HG03039 (cell line): ENCODE measurements at regions not wholly inside any gene's neighbourhood (a gene's known extent, or its start where the extent isn't known, plus 50 kb on each side); places are given as distances from the start of the nearest gene placed in this dataset.
"Not testable (repeated sequence)": the region's sequence is repeated elsewhere in the genome, so short reads cannot be mapped to it uniquely, and the experiment has no call there.

Experiments used
- ATAC-seq: cut with Tn5 transposase; IDR thresholded peaks from one replicate; pipeline ENCODE4 v1.9.1; 2021; ENCODE audit warnings: mild to moderate bottlenecking, moderate library complexity; ENCODE audit not compliant: unreplicated experiment

DNA sequence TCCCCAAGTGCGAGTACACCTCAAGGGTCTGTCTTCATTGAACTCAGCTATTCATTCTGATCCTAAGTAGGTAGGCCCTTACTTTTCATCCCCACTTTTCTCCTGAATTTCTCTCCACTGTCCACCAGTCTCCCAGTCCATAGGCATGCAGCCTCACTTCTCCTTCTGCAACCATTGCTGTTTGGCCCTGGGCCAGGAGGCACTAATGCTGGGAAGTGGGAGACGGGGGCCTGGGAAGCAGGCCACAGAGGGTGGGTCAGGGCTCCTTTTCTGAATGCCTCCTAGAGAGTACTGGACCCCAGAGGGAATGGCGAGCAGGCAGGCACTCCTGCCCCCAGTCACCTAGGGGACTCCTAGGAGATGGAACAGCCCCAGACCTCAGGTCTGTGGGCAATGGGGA lies 203.5 kb upstream of the RPL34 start:
- ATAC-seq: no peak

DNA sequence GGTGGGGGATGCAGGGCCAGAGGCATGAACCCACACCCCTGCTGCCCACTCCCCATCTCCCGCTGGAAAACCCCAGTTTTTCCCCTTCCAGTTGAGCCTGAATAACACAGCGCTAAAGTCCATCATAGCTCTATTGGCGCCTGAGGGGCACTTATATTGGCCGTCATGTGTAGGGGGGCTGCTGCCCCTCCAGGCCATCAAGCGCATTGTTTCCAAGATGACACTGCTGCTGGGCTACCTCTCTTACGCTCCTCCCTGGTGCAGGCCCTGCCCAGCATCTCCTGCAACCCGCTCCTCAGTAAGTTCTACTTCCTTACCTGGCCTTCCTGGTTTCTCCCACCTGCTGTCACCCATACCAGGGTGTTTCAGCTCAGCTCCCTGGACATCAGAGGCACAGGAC lies 205.0 kb upstream of the RPL34 start:
- no peak for ATAC-seq

DNA sequence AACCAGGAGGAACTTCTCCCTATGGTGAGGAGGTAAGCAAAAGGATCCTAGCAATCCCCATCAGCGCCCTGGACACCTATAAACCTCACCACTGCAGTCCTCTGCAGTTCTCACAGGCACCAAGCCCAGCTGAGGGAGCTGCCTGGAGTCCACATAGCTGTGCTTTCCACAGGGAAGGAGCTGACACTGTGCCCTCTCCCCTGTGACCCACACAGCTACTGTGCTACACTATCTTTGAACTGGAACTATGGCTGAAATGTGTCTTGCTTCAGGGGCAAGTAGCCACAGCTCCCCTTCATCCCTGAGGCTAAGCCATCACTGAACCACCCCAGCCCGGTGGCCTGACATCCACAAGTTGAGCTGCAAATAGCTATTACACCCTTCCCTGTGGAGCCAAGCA lies 208.5 kb upstream of the RPL34 start:
- ATAC-seq: no peak

DNA sequence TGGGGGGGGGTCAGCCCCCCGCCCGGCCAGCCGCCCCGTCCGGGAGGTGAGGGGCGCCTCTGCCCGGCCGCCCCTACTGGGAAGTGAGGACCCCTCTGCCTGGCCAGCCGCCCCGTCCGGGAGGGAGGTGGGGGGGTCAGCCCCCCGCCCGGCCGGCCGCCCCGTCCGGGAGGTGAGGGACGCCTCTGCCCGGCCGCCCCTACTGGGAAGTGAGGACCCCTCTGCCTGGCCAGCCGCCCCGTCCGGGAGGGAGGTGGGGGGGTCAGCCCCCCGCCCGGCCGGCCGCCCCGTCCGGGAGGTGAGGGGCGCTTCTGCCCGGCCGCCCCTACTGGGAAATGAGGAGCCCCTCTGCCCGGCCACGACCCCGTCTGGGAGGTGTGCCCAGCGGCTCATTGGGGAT lies 210.7 kb upstream of the RPL34 start:
- not testable (repeated sequence) for ATAC-seq

DNA sequence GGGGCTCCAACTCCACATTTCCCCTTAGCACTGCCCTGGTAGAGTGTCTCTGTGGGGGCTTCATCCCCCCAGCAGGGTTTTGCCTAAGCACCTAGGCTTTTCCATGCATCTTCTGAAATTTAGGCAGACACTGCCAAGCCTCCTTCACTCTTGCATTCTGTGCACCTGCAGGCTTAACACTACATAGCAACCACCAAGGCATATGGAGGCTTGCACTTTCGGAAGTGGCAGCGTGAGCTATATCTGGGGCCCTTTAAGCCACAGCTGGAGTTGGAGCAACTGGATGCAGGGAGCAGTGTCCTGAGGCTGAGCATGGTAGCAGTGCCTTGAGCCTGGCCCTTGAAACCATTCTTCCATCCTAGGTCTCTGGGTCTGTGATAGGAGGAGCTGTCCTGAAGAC lies 214.8 kb upstream of the RPL34 start:
- ATAC-seq: no peak

DNA sequence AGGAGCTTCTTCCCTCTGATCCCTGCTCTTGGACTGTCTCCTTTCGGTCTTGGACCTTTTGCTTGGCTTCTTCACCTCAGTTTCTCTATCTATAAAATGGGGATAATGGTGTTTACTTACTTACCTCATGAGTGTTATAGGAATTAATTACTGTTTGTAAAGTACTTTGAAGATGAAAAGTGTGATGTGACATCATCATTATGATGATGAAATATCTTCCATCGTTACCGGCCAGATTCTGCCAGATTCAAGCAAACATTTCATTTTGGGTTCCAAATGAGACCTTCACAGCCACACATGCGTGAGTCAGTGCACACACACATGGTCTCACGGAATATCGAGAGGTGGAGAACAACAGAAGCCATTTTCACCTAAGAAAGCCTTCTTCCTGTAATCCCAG lies 220.1 kb upstream of the RPL34 start:
- no peak for ATAC-seq

DNA sequence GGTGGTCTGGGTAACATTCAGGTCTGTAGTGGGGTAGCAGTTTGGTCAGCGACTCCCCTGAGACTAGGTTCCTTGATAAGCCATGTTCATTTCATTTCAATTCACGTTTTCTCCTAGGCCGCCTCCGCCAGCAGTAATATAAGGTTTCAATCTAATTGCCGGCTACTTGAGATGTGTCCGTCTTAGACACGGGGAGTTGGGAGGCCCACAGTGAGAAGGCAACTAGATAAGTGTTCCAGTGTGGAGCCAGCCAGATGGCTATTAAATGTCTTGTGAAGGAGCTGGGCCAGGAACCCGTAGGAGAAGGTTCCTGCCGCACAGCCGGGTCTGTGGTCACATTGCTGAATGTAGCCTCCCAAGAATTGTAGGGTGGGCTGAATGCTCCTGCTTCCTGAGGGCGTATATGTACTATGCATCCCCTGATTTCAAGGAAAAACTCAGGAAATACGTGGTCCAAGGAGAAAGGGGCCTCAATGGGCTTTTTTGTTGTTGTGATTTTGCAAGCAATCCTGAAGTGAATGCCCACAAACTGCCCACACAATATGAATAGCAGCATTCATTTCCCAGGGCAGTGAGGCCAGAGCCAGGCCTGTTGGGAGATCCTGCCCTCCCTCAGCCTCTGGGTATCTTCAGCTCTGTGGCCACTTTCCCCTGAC lies 220.6 kb upstream of the RPL34 start:
- ATAC-seq: no peak

DNA sequence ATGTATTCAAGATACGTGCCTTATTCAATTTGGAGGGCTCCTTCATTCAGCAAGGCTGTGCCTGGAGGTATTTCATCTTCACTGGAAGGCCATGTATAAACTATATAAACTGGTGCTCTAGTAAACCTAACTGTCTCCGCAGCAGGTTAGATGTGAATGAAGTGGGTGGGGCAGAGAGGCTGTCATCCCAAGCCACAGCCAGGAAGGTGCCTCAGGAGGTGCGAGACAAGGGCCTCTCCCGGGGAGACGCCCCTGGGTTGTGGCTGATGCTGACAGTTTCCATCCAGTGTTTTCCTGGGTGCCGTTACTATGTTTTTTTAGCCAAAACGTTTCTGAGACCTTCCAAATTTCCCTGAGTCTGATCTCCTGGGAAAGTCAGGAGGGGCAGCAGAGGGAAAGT lies 221.5 kb upstream of the RPL34 start:
- ATAC-seq: no peak

DNA sequence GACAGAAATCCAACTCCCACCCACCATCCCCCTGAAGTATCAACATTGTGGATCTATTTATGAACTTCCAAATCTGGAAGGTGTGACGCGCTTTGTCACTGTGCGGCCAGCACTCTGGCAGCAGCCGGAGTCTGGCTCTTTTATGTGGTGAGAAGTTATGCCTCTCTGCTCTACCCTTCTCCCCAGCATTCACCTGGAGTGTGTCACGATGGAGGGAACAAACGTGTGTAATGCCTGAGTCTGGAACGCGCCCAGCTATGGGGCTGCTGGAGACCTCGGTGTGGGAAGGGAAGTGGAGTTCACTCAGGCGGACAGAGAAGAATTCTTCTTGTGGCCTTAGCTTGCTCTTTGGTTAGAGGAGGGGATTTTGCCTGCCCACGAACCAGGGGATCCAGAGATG lies 222.1 kb upstream of the RPL34 start:
- no peak for ATAC-seq

DNA sequence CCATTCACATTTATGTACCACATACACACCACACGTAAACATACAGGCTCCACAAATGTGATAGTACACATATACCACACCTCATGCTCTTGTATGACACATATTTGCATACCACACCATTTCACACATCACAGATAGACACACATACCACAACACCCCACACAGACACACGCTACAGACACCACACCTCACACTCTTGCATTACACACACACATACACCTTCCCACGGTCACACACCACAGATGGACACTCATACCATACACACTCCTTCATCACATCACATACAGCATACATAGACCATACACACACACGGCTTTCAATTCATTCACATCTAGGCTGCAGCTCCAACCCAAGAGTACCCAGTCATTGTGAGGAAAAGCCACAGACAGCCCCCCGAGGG lies 222.5 kb upstream of the RPL34 start:
- no peak for ATAC-seq

DNA sequence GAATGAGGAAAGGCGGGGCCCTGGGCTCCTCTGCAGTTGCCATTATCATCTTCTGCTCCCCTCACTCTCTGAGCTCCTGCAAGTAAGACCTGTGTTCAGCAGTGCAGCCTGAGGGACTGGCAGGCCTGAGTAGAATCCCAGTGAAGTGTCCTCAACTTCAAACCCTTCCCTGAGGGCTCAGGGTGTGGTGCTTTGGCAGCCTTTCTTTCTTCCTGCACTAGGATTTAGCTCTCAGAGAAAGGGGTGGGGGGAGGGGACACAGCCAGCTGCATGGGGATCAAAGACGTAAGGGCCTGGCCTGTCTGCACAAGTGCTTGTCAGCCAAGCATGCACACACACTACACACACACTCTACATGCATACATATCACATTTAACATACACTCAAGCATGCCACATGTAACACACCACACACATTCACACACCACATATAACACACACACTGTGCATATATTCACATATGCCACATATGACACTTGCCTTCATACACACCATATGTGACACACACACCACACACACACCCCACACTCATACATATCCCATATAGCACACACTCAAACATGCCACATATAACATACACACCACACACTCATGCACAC lies 223.4 kb upstream of the RPL34 start:
- ATAC-seq: no peak

DNA sequence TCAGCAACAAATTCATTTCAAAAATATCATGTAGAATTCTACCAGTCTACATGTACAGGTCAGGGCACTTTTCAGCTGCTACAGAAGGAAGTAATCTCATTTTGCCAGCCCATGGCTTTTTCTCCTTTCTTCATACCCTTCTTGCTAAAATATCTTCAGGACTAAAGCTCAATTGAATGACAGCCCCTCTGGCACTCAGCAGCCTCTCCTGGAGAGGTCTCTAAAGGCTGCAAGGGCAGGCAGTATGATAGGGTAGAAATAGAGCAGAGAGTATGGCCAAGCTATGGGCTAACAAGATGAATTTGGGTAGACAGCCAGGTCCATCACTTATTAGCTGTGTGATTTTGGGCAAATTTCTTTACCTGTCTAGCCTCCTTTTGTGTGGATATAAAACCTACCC lies 224.6 kb upstream of the RPL34 start:
- no peak for ATAC-seq

DNA sequence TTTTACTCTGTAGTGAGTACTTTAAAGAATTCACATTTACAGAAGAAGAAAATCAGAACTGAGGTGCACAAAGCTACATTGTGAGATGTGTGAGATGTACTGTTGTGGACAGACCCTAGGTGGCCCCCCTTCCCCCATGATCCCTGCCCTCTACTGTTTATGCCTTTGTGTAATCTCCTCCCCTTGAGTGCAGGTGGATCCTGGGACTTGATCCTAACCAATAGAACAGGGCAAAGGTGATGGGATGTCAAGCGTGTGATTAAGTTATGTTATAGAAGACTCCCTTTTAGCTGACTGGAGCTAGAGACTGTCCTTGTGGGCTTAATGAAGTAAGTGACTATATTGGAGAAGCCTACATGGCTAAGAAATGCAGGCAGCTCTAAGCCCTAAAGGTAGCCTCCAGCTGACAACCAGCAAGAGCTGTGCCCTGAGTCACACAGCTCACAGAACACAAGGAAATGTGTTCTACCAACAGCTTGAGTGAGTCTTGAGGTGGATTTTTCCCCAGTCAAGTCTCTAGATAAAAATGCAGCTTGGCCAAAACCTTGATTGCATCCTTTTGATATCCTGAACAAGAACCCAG lies 225.2 kb upstream of the LEF1 start:
- ATAC-seq: no peak

DNA sequence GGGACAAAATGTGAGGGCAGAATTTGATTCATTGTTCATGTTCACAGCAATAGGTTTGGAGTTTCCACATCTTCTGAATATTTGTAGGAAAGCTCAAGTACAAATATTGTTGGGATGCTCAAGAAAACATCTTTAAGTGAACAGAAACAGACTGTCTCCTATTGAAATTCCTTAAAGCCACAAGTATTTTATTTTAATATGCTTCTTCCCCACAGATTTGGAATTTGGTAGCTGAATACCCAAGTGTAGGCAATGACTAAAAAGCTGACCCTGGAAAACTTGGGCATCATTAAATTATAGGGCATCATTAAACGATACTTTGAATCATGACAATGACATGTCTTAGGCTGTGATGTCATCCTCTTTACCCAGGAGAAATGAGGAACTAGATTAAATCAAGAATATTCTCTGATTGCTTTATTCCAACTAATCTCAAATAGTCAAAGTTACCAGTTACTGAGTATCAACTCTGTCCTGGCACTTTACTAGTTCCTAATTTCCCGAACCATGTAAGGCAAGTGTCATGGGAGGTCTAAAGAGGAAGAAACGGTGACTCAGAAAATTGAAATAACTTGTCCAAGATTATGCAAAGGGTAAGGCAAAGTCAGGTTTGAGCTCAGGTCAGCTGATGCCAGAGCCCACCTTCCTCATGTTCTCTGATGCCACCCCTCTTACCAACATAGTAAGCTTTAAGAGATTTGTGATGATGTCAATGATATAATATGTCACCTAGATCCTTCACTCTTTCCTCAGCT lies 223.1 kb upstream of the LEF1 start:
- ATAC-seq: no peak

DNA sequence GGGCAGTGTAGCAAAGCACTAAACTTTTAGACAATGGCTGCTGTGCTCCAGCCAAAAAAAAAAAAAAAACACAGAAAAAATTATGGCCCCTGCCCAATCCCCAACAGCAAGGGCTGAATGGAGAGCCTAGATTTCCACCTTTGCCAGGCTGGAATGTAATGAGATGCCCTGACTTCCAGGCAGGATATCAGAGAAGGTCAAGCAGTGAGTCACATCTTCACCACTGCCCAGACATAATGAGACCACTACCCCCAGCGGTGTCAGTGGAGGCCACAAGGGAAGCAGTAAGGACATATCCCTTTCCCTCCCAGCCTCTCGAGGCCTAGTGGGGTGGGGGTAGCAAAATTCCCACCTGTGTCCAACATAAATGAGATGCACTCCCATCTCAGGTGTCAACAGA lies 216.3 kb upstream of the LEF1 start:
- no peak for ATAC-seq

DNA sequence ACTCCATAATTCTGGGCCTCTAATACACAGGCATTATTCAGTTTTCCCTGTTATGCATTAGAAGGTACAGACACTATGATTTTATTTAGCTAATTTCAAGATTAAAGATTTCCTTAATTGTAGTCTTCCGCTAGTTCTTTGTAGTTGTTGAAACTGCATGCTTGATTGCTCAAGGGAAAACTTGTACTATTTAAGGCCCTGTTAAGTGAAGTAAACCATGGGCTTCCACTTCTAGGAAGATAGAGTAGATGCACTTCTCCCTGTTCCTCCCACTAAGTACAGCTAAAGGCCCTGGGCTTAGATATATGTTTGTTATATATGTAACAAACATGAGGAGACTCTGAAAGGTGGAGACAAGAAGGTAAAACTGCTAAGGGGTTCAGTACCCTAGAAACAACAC lies 215.8 kb upstream of the LEF1 start:
- no peak for ATAC-seq

DNA sequence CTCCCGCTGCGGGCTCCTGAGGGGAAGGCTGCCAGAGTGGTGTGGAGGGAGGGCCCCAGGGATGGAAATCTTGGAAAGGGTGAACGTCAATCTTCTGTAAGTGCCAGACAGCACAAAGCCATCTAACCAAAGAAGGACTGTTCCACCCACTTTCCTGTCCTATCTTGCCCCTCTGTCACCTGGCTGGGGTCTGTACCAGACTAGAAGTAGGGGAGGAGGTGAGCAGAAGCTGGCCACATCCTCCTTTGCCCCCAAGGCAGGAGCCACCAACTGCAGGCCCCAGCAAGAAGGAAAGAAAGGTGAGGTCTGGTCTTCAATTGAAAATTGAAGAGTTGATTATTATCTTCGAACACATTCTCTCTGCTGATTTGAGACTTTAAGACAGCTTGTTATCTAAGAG lies 214.4 kb upstream of the LEF1 start:
- ATAC-seq: no peak

DNA sequence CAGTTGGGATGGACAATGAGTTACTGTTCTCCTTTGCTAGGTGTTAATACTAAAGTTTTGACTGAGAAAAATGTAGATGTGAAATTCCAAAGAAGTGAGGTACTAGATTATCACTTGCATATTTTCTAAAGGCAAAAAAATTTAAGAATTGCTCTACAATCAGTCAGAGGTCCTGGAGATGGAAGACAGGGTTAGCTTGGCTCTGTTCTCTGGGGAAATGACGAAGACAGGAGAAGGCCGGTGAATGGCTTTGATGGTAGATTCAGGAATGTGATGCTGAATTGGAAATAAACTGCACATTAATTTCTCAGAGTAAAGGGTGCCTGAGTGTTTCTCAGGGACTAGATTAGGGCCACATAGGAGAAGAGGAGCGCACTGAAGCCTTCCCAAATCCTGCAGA lies 214.0 kb upstream of the LEF1 start:
- ATAC-seq: no peak

DNA sequence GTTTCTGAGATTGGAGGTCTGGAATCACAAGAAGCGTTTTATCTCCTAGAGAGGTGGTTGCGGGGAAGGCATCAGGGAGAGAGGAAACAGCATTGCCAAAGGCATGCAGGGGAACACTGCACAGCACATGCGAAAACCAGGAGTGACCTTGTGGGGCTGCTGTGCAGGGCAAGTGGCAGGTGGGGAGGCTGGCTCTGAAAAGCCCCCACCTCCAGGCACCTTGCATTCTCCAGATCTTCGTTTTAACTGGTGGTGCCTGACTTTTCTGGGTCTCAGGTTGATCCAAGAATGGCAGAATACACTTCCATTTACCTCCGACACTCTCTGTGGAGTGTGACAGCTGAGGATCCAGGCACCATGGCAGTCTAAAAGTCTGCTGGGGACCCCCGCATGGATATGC lies 209.4 kb upstream of the LEF1 start:
- ATAC-seq: no peak

DNA sequence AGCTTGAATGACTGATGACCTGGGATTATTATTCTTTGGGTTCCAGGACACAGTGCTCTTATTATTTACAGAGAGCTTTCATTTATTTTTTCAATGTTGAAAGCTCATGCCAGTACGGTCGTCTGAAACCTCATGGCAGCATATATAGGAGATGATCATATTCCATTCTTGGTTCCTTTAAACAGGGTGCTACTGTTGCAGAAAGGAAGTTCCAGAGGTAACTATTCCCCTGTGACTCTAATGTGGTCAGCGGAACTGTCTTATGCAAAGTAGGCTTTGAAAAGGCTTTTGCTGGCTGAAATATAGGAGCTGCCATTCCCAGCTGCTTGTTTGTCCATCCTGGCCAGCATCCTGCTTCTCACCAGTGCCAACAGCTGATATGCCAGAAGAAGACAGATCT lies 208.3 kb upstream of the LEF1 start:
- ATAC-seq: no peak

DNA sequence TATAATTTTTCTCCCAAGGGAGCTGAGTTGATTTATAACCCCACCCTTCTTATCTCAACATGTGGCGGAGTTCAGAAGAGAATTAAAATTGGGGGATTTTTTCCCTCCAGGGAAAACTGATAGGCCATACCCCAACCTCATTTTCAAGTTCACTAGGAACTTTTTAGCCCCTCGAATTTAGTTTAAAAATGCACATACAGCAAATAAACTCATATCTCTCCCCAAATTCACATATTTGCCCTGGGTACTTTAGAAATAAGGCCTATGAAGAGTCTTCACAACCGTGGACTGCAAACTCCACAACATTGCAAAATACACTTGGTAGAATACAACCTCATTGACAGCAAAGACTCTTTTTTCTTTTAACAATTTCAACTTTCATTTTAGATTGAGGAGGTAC lies 206.7 kb upstream of the LEF1 start:
- no peak for ATAC-seq

DNA sequence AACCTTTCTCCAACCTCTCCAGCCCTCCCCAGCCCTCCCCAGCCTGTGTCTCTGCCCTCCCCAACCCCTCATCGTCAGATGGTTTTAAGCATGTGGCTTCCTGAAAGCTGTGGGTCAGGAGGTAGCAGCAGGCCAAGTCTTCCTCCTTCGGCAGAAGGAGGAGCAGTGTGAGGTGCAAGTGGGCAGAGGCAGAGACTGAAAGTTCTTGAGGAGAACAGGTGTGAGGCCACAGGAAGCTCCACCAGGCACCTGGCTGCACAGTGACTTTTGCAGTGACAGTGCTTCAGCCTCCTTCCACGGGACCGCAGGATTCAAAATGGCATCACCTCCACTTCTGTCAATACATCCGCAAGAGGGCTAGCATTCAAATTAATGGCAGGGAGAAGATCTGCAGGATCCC lies 203.9 kb upstream of the LEF1 start:
- no peak for ATAC-seq
